HCT116 (cell line): ENCODE measurements at regions not wholly inside any gene's neighbourhood (a gene's known extent, or its start where the extent isn't known, plus 50 kb on each side); places are given as distances from the start of the nearest gene placed in this dataset.

Source experiments
- ATAC-seq: fragments of 200-7000 bp; cut with Tn5 transposase; 2 replicates; pipeline ENCODE4 v1.9.1; 2020; ENCODE audit warnings: mild to moderate bottlenecking, moderate library complexity
- BruUV-seq: library from RNA; stranded (reverse); fragments of 400-500 nt; replicated peaks from 2 replicates; lab custom pipeline; 2021; lab: Mats Ljungman, UMichigan
- CTCF ChIA-PET: fragments of 300-600 bp; sonication (Branson Sonifier 250); formaldehyde crosslinking; loops from one replicate; lab custom pipeline; 2021; ENCODE audit warnings: antibody characterized with exemption; lab: Charles Lee
- POLR2A ChIA-PET: fragments of 300-600, 350-600 bp; sonication (Branson Sonifier 250); formaldehyde crosslinking; loops from one replicate; lab custom pipeline; 2021; ENCODE audit warnings: antibody characterized with exemption; lab: Charles Lee
- RAD21 ChIA-PET, 2 experiments: fragments of 300-600 bp; sonication (Branson Sonifier 250); formaldehyde crosslinking; loops; one replicate each; lab custom pipeline; 2023; ENCODE audit warnings: low total read pairs in 2 of 2; ENCODE audit not compliant: uncharacterized antibody in 2 of 2, unreplicated experiment in 2 of 2, low non-redundant PET in 1 of 2; lab: Charles Lee
- DNase-seq: peaks from one replicate; pipeline ENCODE4 v3.0.0-alpha.2; 2010; ENCODE audit warnings: low read depth, low spot score
- H2AFZ ChIP-seq: fragments of 200-600 bp; shearing (Covaris generic), sonication (generic); 2 replicates; pipeline ENCODE4 v1.6.1; 2017; ENCODE audit warnings: low read depth, mixed run types, mixed read lengths, antibody characterized with exemption, low read length; ENCODE audit not compliant: poor library complexity, severe bottlenecking
- H3K27ac ChIP-seq: 2 replicates; pipeline ENCODE4 v1.5.1; 2012; ENCODE audit warnings: low read depth, low read length
- H3K27me3 ChIP-seq: fragments of 200-600 bp; sonication (generic); 2 replicates; pipeline ENCODE4 v1.6.1; 2016; ENCODE audit warnings: mixed run types, low read length, mixed read lengths; ENCODE audit not compliant: insufficient read depth
- H3K36me3 ChIP-seq, 2 experiments: fragments of 200-500 bp in 1 of 2; fragments of 200-600 bp in 1 of 2; sonication (Bioruptor generic) in 1 of 2; sonication (generic) in 1 of 2; 2 replicates each; pipeline versions ENCODE4 v1.5.1 to v1.6.1; 2014 to 2016; ENCODE audit warnings: low read length in 2 of 2, inconsistent platforms in 1 of 2, mixed read lengths in 1 of 2, mixed run types in 1 of 2; ENCODE audit not compliant: insufficient read depth in 2 of 2, control insufficient read depth in 1 of 2
- H3K4me1 ChIP-seq, 2 experiments: fragments of 200-600 bp in 1 of 2; sonication (generic) in 1 of 2; 2 replicates each; pipeline versions ENCODE4 v1.5.1 to v1.6.1; 2012 to 2017; ENCODE audit warnings: low read length in 2 of 2, inconsistent platforms in 1 of 2, mild to moderate bottlenecking in 1 of 2, mixed read lengths in 1 of 2, mixed run types in 1 of 2, moderate library complexity in 1 of 2; ENCODE audit not compliant: insufficient read depth in 2 of 2, control insufficient read depth in 1 of 2
- H3K4me2 ChIP-seq: fragments of 200-600 bp; sonication (generic); 2 replicates; pipeline ENCODE4 v1.6.1; 2017; ENCODE audit warnings: mixed run types, low read length, mixed read lengths
- H3K4me3 ChIP-seq, 2 experiments: fragments of 200-600 bp in 1 of 2; sonication (generic) in 1 of 2; replicated peaks in 1 of 2; 2 replicates each; pipeline ENCODE4 v1.5.1; 2011 to 2016; ENCODE audit warnings: low read length in 2 of 2, control low read depth in 1 of 2, low read depth in 1 of 2, mild to moderate bottlenecking in 1 of 2, mixed read lengths in 1 of 2, mixed run types in 1 of 2
- H3K79me2 ChIP-seq: fragments of 200-600 bp; sonication (generic); 2 replicates; pipeline ENCODE4 v1.6.1; 2017; ENCODE audit warnings: mild to moderate bottlenecking, mixed run types, low read length, moderate library complexity, mixed read lengths; ENCODE audit not compliant: insufficient read depth
- H3K9ac ChIP-seq: fragments of 200-600 bp; sonication (generic); 2 replicates; pipeline ENCODE4 v1.6.1; 2016; ENCODE audit warnings: low read length, mixed read lengths
- H3K9me2 ChIP-seq: fragments of 200-600 bp; sonication (generic), shearing (Covaris generic); 2 replicates; pipeline ENCODE4 v1.6.1; 2017; ENCODE audit warnings: mixed run types, mild to moderate bottlenecking, moderate library complexity; ENCODE audit not compliant: insufficient read depth
- H3K9me3 ChIP-seq, 2 experiments: fragments of 200-500 bp in 1 of 2; fragments of 200-600 bp in 1 of 2; sonication (Bioruptor generic) in 1 of 2; sonication (generic) in 1 of 2; 2 replicates each; pipeline ENCODE4 v1.6.1; 2014 to 2017; ENCODE audit warnings: low read length in 2 of 2, mixed read lengths in 2 of 2, inconsistent platforms in 1 of 2, low read depth in 1 of 2, mild to moderate bottlenecking in 1 of 2, mixed run types in 1 of 2, moderate library complexity in 1 of 2; ENCODE audit not compliant: control insufficient read depth in 1 of 2, insufficient read depth in 1 of 2
- H4K20me1 ChIP-seq: fragments of 200-600 bp; sonication (generic), shearing (Covaris generic); 2 replicates; pipeline ENCODE4 v1.6.1; 2017; ENCODE audit warnings: mixed run types, mild to moderate bottlenecking, moderate library complexity; ENCODE audit not compliant: insufficient read depth
- ATF3 ChIP-seq: IDR thresholded peaks from 2 replicates; pipeline ENCODE4 v1.6.1; 2012
- CEBPB ChIP-seq: IDR thresholded peaks from 2 replicates; pipeline ENCODE4 v1.6.1; 2012; ENCODE audit warnings: low read depth
- CTCF ChIP-seq, 3 experiments: fragments of 200-600 bp in 1 of 3; sonication (generic) in 1 of 3; IDR thresholded peaks in 2 of 3; conservative IDR thresholded peaks in 1 of 3; 2 replicates each; pipeline ENCODE4 v1.5.1; 2012 to 2017; ENCODE audit warnings: low read depth in 2 of 3, low read length in 2 of 3, antibody characterized with exemption in 1 of 3, borderline replicate concordance in 1 of 3, control low read depth in 1 of 3, mild to moderate bottlenecking in 1 of 3, mixed read lengths in 1 of 3, mixed run types in 1 of 3, moderate library complexity in 1 of 3; ENCODE audit not compliant: insufficient read depth in 1 of 3
- FOSL1 ChIP-seq: IDR thresholded peaks from 2 replicates; pipeline ENCODE4 v1.6.1; 2012; ENCODE audit warnings: low read depth
- MAX ChIP-seq: IDR thresholded peaks from 2 replicates; pipeline ENCODE4 v1.6.1; 2012
- SIN3A ChIP-seq: IDR thresholded peaks from 2 replicates; pipeline ENCODE4 v1.6.1; 2012; ENCODE audit warnings: low read depth
- YY1 ChIP-seq: IDR thresholded peaks from 2 replicates; pipeline ENCODE4 v1.6.1; 2011; ENCODE audit warnings: low read length, low read depth, moderate library complexity, mild to moderate bottlenecking; ENCODE audit not compliant: insufficient replicate concordance; ENCODE audit errors: extremely low read depth
- intact Hi-C: fragments of 100-400 bp; cut with micrococcal nuclease; formaldehyde crosslinking; loops from 2 replicates; pipeline ENCODE4 v1.10.0; 2022

GRCh38 chr14:30381861-30382480 is 177.0 kb upstream of the G2E3 start:
- no peak for ATAC-seq
- RAD21 ChIA-PET = no interaction called here
- H3K27me3 ChIP-seq = peaks cover 19% of the 10 kb centered on the region
- H3K4me1 ChIP-seq = no peaks in the 10 kb centered on the region
- H3K9me3 ChIP-seq = no peaks in the 10 kb centered on the region
- H3K79me2 ChIP-seq = no peaks in the 10 kb centered on the region
- intact Hi-C loops = loop anchor here (10.0 kb wide), 1 partner anchor 123 kb away; no protein-coding TSS in a partner anchor
- no peak overlapping the region for H3K9ac ChIP-seq
- no peak overlapping the region for H2AFZ ChIP-seq
- no peaks in the 10 kb centered on the region for H3K36me3 ChIP-seq
- H3K9me2 ChIP-seq = no peaks in the 10 kb centered on the region
- H3K4me2 ChIP-seq = no peak overlapping the region
- CTCF ChIA-PET = no interaction called here
- POLR2A ChIA-PET = no interaction called here
- H4K20me1 ChIP-seq = no peaks in the 10 kb centered on the region
- H3K4me3 ChIP-seq = no peak overlapping the region
- BruUV-seq = no TSS peak
- TF ChIP-seq FOSL1 (no peak), ATF3 (no peak), YY1 (no peak), MAX (no peak), CTCF (IDR thresholded peaks at IDR 0.05 in 2 of 3, conservative IDR thresholded peaks at IDR 0.05 in 1 of 3; ENCODE audit: borderline replicate concordance in 1 of 3, insufficient read depth in 1 of 3, low read depth in 2 of 3, low read length in 2 of 3) (no peak), CEBPB (no peak), SIN3A (no peak)
- TF ChIP-seq, all 23 proteins: peak for 0
- no peak overlapping the region for H3K27ac ChIP-seq
- DNase-seq = no peak
